PC-3 (cell line): ENCODE measurements at regions not wholly inside any gene's neighbourhood (a gene's known extent, or its start where the extent isn't known, plus 50 kb on each side); places are given as distances from the start of the nearest gene placed in this dataset.
"Not testable (repeated sequence)": the region's sequence is repeated elsewhere in the genome, so short reads cannot be mapped to it uniquely, and the experiment has no call there.

Experiments
- ATAC-seq: fragments of 200-7000 bp; cut with Tn5 transposase; 2 replicates; pipeline ENCODE4 v1.9.1; 2020; ENCODE audit warnings: mild to moderate bottlenecking, moderate library complexity
- BruUV-seq: library from RNA; stranded (reverse); fragments of 400-500 nt; replicated peaks from 2 replicates; lab custom pipeline; 2021; lab: Mats Ljungman, UMichigan
- CTCF ChIA-PET: fragments of 300-600 bp; sonication (Branson Sonifier 250); formaldehyde crosslinking; loops from one replicate; lab custom pipeline; 2022; ENCODE audit warnings: antibody characterized with exemption; lab: Charles Lee
- POLR2A ChIA-PET: fragments of 300-600 bp; sonication (Branson Sonifier 250); formaldehyde crosslinking; loops from one replicate; lab custom pipeline; 2022; ENCODE audit warnings: antibody characterized with exemption; ENCODE audit not compliant: unreplicated experiment; lab: Charles Lee
- DNase-seq: peaks from one replicate; pipeline ENCODE4 v3.0.0-alpha.2; 2015
- H2AFZ ChIP-seq: fragments of 300-600 bp; sonication (generic); 2 replicates; pipeline ENCODE4 v1.6.0; 2016; ENCODE audit warnings: antibody characterized with exemption, low read length
- H3F3A ChIP-seq: fragments of 300-600 bp; sonication (generic); one replicate; pipeline ENCODE4 v1.6.0; 2017; ENCODE audit warnings: antibody characterized with exemption, low read length, control low read depth, mild to moderate bottlenecking; ENCODE audit not compliant: unreplicated experiment
- H3K27ac ChIP-seq: fragments of 300-600 bp; sonication (generic); 2 replicates; pipeline ENCODE4 v1.5.1; 2016; ENCODE audit warnings: mild to moderate bottlenecking, low read length
- H3K27me3 ChIP-seq: fragments of 300-600 bp; sonication (generic); 2 replicates; pipeline ENCODE4 v1.6.1; 2016; ENCODE audit warnings: low read length, mixed read lengths
- H3K36me3 ChIP-seq: fragments of 300-600 bp; sonication (generic); 2 replicates; pipeline ENCODE4 v1.6.1; 2016; ENCODE audit warnings: low read depth, mixed run types, low read length, mixed read lengths
- H3K4me1 ChIP-seq: fragments of 300-600 bp; sonication (generic); 2 replicates; pipeline ENCODE4 v1.5.1; 2016; ENCODE audit warnings: low read length; ENCODE audit not compliant: insufficient read depth
- H3K4me2 ChIP-seq: fragments of 300-600 bp; sonication (generic); 2 replicates; pipeline ENCODE4 v1.6.0; 2016; ENCODE audit warnings: low read length
- H3K4me3 ChIP-seq: fragments of 300-600 bp; sonication (generic); 2 replicates; pipeline ENCODE4 v1.5.1; 2016; ENCODE audit warnings: mild to moderate bottlenecking, low read length, mixed read lengths
- H3K79me2 ChIP-seq: fragments of 300-600 bp; sonication (generic); 2 replicates; pipeline ENCODE4 v1.6.1; 2017; ENCODE audit warnings: low read length, mixed read lengths
- H3K9ac ChIP-seq: fragments of 300-600 bp; sonication (generic); 2 replicates; pipeline ENCODE4 v1.6.0; 2016; ENCODE audit warnings: mild to moderate bottlenecking, low read length
- H3K9me2 ChIP-seq: fragments of 300-600 bp; sonication (generic); replicated peaks from 2 replicates; pipeline ENCODE4 v1.6.1; 2016; ENCODE audit warnings: mixed run types, low read length, mixed read lengths
- H3K9me3 ChIP-seq: fragments of 300-600 bp; sonication (generic); 2 replicates; pipeline ENCODE4 v1.6.1; 2016; ENCODE audit warnings: low read length, mixed read lengths
- H4K20me1 ChIP-seq: fragments of 300-600 bp; sonication (generic); 2 replicates; pipeline ENCODE4 v1.6.1; 2016; ENCODE audit warnings: low read length, mixed read lengths
- CTCF ChIP-seq: fragments of 300-600 bp; sonication (generic); conservative IDR thresholded peaks from 2 replicates; pipeline ENCODE4 v1.5.1; 2017; ENCODE audit warnings: antibody characterized with exemption, low read depth, mild to moderate bottlenecking, low read length
- EZH2 ChIP-seq: fragments of 300-600 bp; sonication (generic); IDR thresholded peaks from one replicate; pipeline ENCODE4 v1.6.1; 2017; ENCODE audit warnings: antibody characterized with exemption, mild to moderate bottlenecking, low read length; ENCODE audit not compliant: unreplicated experiment
- EZH2phosphoT487 ChIP-seq: fragments of 300-600 bp; sonication (generic); IDR thresholded peaks from 2 replicates; pipeline ENCODE4 v1.6.1; 2018; ENCODE audit warnings: mild to moderate bottlenecking, antibody characterized with exemption, low read length, borderline replicate concordance
- intact Hi-C: fragments of 100-400 bp; cut with micrococcal nuclease; formaldehyde crosslinking; loops from 2 replicates; pipeline ENCODE4 v1.9.0; 2023

- Histone ChIP-seq H3F3A (no peaks in the 10 kb centered on the region), H3K27ac (no peak overlapping the region), H3K4me1 (no peaks in the 10 kb centered on the region), H3K4me2 (no peak overlapping the region), H3K4me3 (no peak overlapping the region), H3K9ac (no peak overlapping the region), H3K9me3 (no peaks in the 10 kb centered on the region), H3K27me3 (peaks cover 93% of the 10 kb centered on the region), H3K79me2 (no peaks in the 10 kb centered on the region), H2AFZ (no peak overlapping the region), H3K9me2 (no peaks in the 10 kb centered on the region), H4K20me1 (no peaks in the 10 kb centered on the region), H3K36me3 (no peaks in the 10 kb centered on the region)
- POLR2A ChIA-PET = no interaction called here
- ATAC-seq (no peak), DNase-seq (no peak)
- no peak for TF ChIP-seq EZH2
- no peak for TF ChIP-seq EZH2phosphoT487
- no peak for TF ChIP-seq CTCF
- no TSS peak for BruUV-seq
- CTCF ChIA-PET = no interaction called here
- intact Hi-C loops = no loop called here
Observed at GRCh38 chr12:107857191-107857590, 82.7 kb downstream of the ASCL4 start.

GRCh38 chr12:107859367-107859766 is 84.9 kb downstream of the ASCL4 start:
- Histone ChIP-seq H3K9ac (no peak overlapping the region), H3K79me2 (no peaks in the 10 kb centered on the region), H3K9me2 (no peaks in the 10 kb centered on the region), H3K4me2 (no peak overlapping the region), H3K4me3 (no peak overlapping the region), H4K20me1 (no peaks in the 10 kb centered on the region), H3K9me3 (no peaks in the 10 kb centered on the region), H2AFZ (no peak overlapping the region), H3F3A (no peaks in the 10 kb centered on the region), H3K27ac (no peak overlapping the region), H3K4me1 (no peaks in the 10 kb centered on the region), H3K27me3 (peaks cover 94% of the 10 kb centered on the region), H3K36me3 (no peaks in the 10 kb centered on the region)
- no peak for TF ChIP-seq EZH2
- no peak for TF ChIP-seq EZH2phosphoT487
- no peak for TF ChIP-seq CTCF
- BruUV-seq = no TSS peak
- ChIA-PET CTCF (interaction anchor here (0.7 kb wide), 1 partner anchor 163 kb away, joined by 3 read pairs; no protein-coding TSS in a partner anchor), POLR2A (no interaction called here)
- no peak for ATAC-seq
- no peak for DNase-seq
- intact Hi-C loops = no loop called here

GRCh38 chr12:107864235-107864634 is 89.7 kb downstream of the ASCL4 start:
- peak; percentile 11; the same call in 1 of the 2 replicates for ATAC-seq

GRCh38 chr12:107864727-107865126 is 90.2 kb downstream of the ASCL4 start:
- not testable (repeated sequence) for ATAC-seq

More at GRCh38 chr12:107864235-107864634, 89.7 kb downstream of the ASCL4 start:
- BruUV-seq = no TSS peak
- intact Hi-C loops = no loop called here
- no peaks in the 10 kb centered on the region for H3F3A ChIP-seq
- no peaks in the 10 kb centered on the region for H3K4me1 ChIP-seq
- no peaks in the 10 kb centered on the region for H3K9me2 ChIP-seq
- no peaks in the 10 kb centered on the region for H3K36me3 ChIP-seq
- TF ChIP-seq CTCF (no peak), EZH2 (no peak), EZH2phosphoT487 (no peak; the same call in 1 of the 2 replicates)
- no peak overlapping the region for H3K9ac ChIP-seq
- ChIA-PET CTCF (no interaction called here), POLR2A (no interaction called here)
- H3K79me2 ChIP-seq = no peaks in the 10 kb centered on the region
- no peaks in the 10 kb centered on the region for H4K20me1 ChIP-seq
- H3K27me3 ChIP-seq = peaks cover 73% of the 10 kb centered on the region
- H3K9me3 ChIP-seq = no peaks in the 10 kb centered on the region
- H2AFZ ChIP-seq = no peak overlapping the region
- no peak for DNase-seq
- H3K4me2 ChIP-seq = no peak overlapping the region; the same call in 1 of the 2 replicates
- H3K27ac ChIP-seq = no peak overlapping the region
- H3K4me3 ChIP-seq = no peak overlapping the region

More at GRCh38 chr12:107864727-107865126, 90.2 kb downstream of the ASCL4 start:
- H3K9ac ChIP-seq, POLR2A ChIA-PET, DNase-seq, H3K4me3 ChIP-seq, H2AFZ ChIP-seq, H4K20me1 ChIP-seq, H3F3A ChIP-seq, H3K36me3 ChIP-seq, H3K27ac ChIP-seq, intact Hi-C loops, CTCF ChIA-PET, H3K4me2 ChIP-seq, H3K79me2 ChIP-seq, H3K9me2 ChIP-seq, BruUV-seq, H3K4me1 ChIP-seq, H3K9me3 ChIP-seq: not testable (repeated sequence)
- H3K27me3 ChIP-seq = peaks cover 73% of the 10 kb centered on the region
